GF-D8 (cell line): ENCODE measurements at regions not wholly inside any gene's neighbourhood (a gene's known extent, or its start where the extent isn't known, plus 50 kb on each side); places are given as distances from the start of the nearest gene placed in this dataset.

Source experiments
- DNase-seq: peaks from one replicate; lab custom pipeline; 2025; lab: John Stamatoyannopoulos, UW

DNA sequence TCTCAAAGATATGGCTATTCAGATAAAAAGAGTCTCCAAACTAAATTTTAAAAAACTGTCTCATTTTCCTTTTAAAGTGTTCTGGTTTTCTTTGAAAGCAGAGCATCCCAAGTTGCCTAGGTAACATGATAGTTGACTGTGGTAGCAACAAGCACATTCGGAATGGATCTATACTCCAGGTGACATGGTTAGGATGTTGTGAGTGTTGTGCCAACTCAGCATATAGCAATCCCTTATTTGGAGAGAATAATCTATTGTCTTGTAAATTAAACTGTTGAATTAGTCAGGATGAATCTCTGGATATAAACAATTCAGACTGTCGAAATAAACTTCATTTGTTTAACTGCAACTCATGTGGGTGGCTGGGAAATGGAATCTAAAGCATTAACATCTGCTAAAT is 418.6 kb downstream of the TUSC7 start:
- no peak for DNase-seq

DNA sequence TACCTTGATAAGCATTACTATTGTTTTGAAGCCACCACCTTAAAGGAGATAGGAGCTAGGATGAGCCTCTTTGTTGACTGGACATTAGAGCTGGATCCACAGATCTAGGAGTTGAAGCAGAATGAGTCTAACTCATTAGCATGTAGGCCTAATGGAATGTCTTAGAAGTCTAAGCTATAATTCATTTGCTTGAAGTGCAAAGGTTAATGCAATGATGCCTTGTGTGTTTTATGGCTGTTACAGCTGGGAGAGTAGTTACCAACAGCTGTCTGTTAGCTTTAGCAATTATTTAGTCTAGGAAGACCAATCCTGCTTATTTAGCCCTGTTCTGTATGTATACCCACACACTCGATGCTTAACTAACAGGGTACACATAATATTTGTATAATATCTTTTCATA is 419.3 kb downstream of the TUSC7 start:
- no peak for DNase-seq

DNA sequence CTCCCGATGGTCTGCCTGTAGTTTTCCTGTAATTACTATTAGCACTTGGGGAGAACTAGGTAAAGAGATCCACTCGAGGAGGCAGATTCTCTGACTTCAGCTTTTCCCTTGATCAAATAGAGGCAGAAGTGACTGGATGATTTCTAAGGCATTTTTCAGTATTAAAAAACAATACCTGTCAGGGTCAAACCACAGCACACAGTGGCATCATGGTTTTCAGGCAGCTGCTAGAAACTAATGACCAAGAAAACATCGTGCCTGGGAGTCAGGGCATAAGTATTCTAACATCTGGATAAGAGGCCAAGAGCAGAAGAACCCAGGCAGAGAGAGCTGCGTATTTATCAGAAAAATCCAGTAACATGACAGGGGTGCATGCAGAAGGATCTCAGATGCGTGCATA is 419.9 kb downstream of the TUSC7 start:
- DNase-seq: no peak

- DNase-seq: no peak
These were observed 420.6 kb downstream of the TUSC7 start for GRCh38 chr3:117130222-117130621.

- no peak for DNase-seq
These were observed 421.7 kb downstream of the TUSC7 start for GRCh38 chr3:117131259-117131658.

DNA sequence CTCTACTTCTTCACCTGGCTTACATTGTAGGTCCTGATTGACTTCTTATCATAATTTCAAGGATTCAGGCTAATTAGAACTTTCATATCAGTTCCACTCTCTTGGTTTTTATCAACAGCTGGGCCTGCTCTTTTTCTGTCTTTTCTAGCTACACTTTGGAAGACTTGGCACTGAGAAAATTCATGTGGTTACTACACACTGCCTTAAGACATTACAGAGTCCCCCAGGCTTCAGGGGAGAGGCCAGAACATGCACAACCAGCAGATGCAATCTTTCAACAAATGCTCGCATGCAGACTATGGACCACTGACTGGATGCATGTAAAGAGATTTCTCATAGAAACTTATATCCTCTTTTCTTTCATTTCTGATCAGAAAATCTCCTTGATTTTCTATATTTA is 423.5 kb downstream of the TUSC7 start:
- DNase-seq: no peak

- DNase-seq: no peak
These were observed 425.6 kb downstream of the TUSC7 start for GRCh38 chr3:117135207-117135606.

DNA sequence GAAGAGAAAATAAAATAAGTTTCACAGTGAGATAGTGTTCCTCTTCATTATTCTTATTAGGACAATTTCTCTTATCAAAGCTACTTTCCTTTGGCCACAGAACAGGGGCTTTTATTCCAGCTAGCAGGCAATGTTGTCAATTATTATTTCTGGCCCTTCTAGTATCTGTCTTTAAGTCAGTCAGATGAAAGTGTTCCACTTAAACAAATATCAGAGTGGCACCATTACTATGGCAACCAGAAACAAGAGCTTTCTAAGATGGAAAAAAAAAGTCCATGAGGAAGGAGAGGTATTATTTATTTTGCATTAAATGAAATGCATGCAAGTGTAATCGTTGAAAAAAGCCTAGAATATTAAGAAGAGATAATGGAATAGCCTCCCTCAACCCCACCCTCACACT is 426.4 kb downstream of the TUSC7 start:
- no peak for DNase-seq

- DNase-seq: no peak
These were observed 427.5 kb downstream of the TUSC7 start for GRCh38 chr3:117137065-117137464.

DNA sequence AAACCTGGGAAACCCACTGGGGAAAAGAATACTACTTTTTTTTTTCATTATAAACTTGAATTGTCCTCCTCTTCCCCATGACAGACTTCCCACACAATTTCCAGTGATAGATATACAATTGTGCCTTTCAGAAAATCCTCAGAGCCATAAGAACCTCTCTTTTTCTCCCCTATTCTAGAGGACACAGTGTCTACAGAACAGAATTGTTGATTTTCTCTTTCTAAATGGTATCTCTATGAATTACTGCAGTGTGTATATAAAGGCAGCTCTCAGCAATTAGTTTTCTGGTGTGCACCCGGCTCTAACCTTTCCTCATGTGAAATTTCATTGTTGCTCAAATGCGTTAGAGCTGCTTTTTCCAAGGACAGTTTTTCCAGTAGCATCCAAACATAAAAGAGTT is 430.1 kb downstream of the TUSC7 start:
- no peak for DNase-seq

GRCh38 chr3:117141812-117142211 is 432.2 kb downstream of the TUSC7 start:
- DNase-seq: no peak

DNA sequence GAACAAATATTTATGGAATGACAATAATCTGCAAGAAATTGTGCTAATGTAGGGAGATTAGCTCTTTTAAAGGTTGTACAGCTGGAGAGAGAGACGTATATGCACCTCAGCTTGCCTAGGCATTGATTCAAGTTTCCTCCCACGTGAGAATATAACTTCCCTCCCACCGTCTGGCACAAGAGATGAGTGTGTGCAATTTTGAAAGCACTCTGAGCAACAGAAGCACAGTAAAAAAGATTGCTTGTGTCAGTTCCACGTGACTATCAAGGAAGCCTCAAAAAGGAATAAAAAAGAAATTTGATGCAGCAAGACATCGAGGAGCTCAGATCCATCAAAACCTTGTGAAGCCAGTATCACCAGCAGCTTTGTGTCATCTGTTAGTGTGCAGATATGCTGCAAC is 435.3 kb downstream of the TUSC7 start:
- no peak for DNase-seq

GRCh38 chr3:117145677-117146076 is 436.1 kb downstream of the TUSC7 start:
- no peak for DNase-seq

GRCh38 chr3:117146571-117146970 is 437.0 kb downstream of the TUSC7 start:
- DNase-seq: no peak

- DNase-seq: no peak
These were observed 440.0 kb downstream of the TUSC7 start for GRCh38 chr3:117149584-117149983.

DNA sequence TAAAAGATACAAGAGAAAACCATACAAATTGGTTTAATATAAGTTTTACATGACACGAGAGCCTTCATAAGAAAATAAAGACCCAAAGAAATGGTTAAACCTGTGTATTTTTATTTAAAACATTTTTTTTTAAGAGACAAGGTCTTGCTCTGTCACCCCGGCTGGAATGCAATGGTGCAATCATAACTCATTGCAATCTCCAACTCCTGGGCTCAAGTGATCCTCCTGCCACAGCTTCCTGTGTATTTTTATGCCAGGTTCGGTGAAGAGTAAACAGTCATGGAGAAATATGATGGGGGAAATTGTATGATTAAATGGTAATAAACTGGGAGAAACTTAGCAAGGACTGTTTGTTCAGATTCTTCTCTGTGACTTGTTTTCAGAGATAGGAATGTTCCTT is 441.0 kb downstream of the TUSC7 start:
- DNase-seq: no peak

GRCh38 chr3:117160176-117160575 is 450.6 kb downstream of the TUSC7 start:
- no peak for DNase-seq

DNA sequence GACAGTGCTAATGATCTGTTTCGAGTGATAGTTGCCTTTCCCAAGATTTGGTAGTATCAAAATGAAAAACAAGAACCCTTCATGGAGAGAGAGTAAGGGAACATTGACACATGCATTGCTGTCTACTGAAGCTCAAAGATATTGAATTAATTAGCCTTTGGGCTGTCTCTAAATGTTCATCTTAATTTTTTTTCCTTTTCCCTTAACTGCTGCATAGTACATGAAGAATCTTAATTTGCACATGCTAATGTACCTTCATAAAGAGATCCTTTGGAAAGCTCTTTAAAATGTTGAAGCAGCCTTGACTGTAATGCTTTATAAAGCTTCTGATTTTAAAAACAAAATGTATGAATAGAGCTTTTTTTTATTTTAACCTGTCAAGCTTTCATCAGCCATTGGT is 452.2 kb downstream of the TUSC7 start:
- DNase-seq: no peak

DNA sequence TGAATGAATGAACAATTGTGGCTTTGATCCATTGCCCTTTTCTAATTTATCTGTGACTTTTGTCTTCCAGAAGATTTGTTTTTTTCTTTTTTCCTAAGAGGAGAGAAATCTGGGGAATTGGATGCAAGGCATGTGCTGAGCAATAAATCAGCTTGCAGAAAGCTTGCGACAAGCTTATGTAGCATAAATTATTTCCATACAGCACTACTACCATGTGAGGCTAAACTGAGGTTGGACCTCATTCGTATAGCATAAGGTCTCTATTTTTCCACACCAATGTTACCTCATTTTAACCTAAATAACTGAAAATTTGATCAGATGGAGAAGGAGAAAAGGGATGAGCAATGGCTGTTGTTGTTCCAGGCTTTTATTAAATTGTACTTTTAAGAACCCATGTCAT is 455.6 kb downstream of the TUSC7 start:
- no peak for DNase-seq

DNA sequence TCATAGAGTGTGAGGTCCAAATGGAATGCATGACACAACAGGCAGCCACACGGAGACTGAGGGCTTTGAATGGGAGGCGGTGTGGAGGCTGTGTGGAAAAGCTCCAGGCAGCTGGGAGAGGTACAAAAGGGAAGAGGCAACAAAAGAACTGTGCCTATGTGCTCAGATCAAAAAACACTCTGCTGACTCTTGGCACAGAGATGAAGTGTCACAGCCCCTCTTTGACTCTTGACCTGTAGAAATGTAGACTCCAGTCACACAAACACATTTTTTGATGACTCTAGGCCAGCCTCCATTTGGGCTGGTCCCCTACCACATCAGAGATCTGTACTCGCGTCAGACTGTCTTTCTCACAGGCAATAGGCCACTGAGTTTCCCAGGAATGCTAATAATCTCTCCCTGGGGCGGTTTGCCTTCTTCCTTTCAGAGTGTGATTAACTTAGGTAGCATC is 456.0 kb downstream of the TUSC7 start:
- DNase-seq: no peak

- DNase-seq: no peak
These were observed 459.3 kb downstream of the TUSC7 start for GRCh38 chr3:117168896-117169295.

DNA sequence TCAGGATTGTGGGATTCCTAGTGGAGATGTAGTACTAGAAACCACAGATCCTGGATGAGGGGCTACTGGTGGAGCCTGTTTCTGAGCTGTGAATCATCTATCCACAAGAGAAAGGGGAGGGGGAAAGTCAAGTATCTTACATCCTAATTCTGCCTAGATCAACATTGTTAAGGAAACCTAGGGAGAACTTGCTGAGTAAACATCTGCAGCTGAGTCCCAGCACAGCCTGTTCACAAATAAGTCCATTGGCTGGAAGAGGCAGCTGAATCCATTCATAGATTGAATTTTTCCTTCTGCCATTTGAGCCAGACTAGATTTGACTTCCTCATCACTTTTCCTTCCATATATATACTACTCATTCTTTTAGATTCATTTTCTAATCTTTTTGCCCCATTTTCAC is 460.5 kb downstream of the TUSC7 start:
- no peak for DNase-seq

GRCh38 chr3:117171124-117171523 is 461.5 kb downstream of the TUSC7 start:
- DNase-seq: no peak

DNA sequence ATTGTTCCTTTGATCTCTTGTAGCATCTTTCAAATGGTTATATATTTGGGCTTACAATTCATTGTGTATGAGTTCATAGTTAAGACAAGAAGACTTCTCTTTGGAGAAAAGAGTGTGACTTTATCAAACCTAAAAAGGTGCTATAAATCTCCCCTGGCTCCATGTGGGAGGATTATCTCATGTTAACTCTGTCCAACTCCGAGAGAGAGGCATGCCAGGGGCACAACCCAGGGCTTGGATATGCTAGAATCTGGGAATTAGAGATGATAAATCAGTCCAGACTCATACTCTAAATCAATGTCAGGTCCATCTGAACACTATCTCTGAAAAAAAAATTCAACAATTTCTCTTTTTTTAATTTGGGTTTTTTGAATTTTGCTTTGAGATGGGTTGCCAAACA is 462.8 kb downstream of the TUSC7 start:
- no peak for DNase-seq

GRCh38 chr3:117181222-117181621 is 471.6 kb downstream of the TUSC7 start:
- DNase-seq: no peak
